CD4-positive, alpha-beta T cell (primary cell): ENCODE measurements at regions not wholly inside any gene's neighbourhood (a gene's known extent, or its start where the extent isn't known, plus 50 kb on each side); places are given as distances from the start of the nearest gene placed in this dataset.
A peak's percentile ranks its signal among the peaks of the same experiment; 100 is the strongest.

Source experiments
- ATAC-seq: fragments of 200-7000 bp; cut with Tn5 transposase; one replicate; pipeline ENCODE4 v1.10.0; 2022; ENCODE audit warnings: mild to moderate bottlenecking; ENCODE audit not compliant: poor library complexity
- CTCF ChIA-PET: fragments of 350-600 bp; sonication (Branson Sonifier 250); formaldehyde crosslinking; loops from one replicate; lab custom pipeline; 2021; ENCODE audit warnings: antibody characterized with exemption, inconsistent platforms; lab: Charles Lee
- POLR2A ChIA-PET: fragments of 350-600 bp; sonication (Branson Sonifier 250); formaldehyde crosslinking; loops from one replicate; lab custom pipeline; 2021; ENCODE audit warnings: antibody characterized with exemption, inconsistent platforms; lab: Charles Lee
- DNase-seq, 14 experiments: peaks; one replicate each; pipeline ENCODE4 v3.0.0-alpha.2; 2013 to 2020; ENCODE audit warnings: mixed read lengths in 2 of 14
- H3K27ac ChIP-seq, 2 donors: one replicate each; pipeline versions ENCODE4 v1.5.1 to v1.7.0; 2013; ENCODE audit warnings: low read length in 2 of 2, low read depth in 1 of 2, mild to moderate bottlenecking in 1 of 2
- H3K27me3 ChIP-seq, 2 experiments: 1 replicate in 1 of 2; 2 replicates in 1 of 2; pipeline versions ENCODE4 v1.6.1 to v1.7.0; 2013; ENCODE audit warnings: low read length in 2 of 2, control low read depth in 1 of 2, mild to moderate bottlenecking in 1 of 2, moderate library complexity in 1 of 2; ENCODE audit not compliant: insufficient read depth in 2 of 2, control insufficient read depth in 1 of 2
- H3K36me3 ChIP-seq: one replicate; pipeline ENCODE4 v1.6.1; 2013; ENCODE audit warnings: low read length, control low read depth; ENCODE audit not compliant: insufficient read depth
- H3K4me1 ChIP-seq: one replicate; pipeline ENCODE4 v1.6.1; 2013; ENCODE audit warnings: low read length, control low read depth; ENCODE audit not compliant: insufficient read depth
- H3K4me3 ChIP-seq: one replicate; pipeline ENCODE4 v1.5.1; 2013; ENCODE audit warnings: mild to moderate bottlenecking, low read length, moderate library complexity
- H3K9me3 ChIP-seq, 2 experiments: 1 replicate in 1 of 2; 2 replicates in 1 of 2; pipeline versions ENCODE4 v1.6.1 to v1.7.0; 2013; ENCODE audit warnings: low read length in 2 of 2, mild to moderate bottlenecking in 2 of 2, control low read depth in 1 of 2, moderate library complexity in 1 of 2; ENCODE audit not compliant: control insufficient read depth in 1 of 2, insufficient read depth in 1 of 2
- H3K27ac Mint-ChIP-seq: one replicate; pipeline ENCODE4 v1.8.0; 2020; ENCODE audit warnings: mixed read lengths
- H3K27me3 Mint-ChIP-seq: one replicate; pipeline ENCODE4 v1.8.0; 2021; ENCODE audit warnings: mixed read lengths
- H3K36me3 Mint-ChIP-seq: one replicate; pipeline ENCODE4 v1.8.0; 2021; ENCODE audit warnings: low read depth, mixed read lengths
- H3K4me1 Mint-ChIP-seq: one replicate; pipeline ENCODE4 v1.8.0; 2021; ENCODE audit warnings: low read depth, mixed read lengths
- H3K4me3 Mint-ChIP-seq: one replicate; pipeline ENCODE4 v1.8.0; 2020; ENCODE audit warnings: mild to moderate bottlenecking, mixed read lengths
- H3K9me3 Mint-ChIP-seq: one replicate; pipeline ENCODE4 v1.8.0; 2020; ENCODE audit warnings: mixed read lengths
- CTCF ChIP-seq: fragments of 200-600 bp; IDR thresholded peaks from one replicate; pipeline ENCODE4 v1.8.0; 2022; ENCODE audit warnings: antibody characterized with exemption, mild to moderate bottlenecking
- intact Hi-C, 2 experiments: fragments of 100-400 bp; cut with DNase I in 1 of 2; cut with micrococcal nuclease in 1 of 2; formaldehyde crosslinking; loops; one replicate each; pipeline versions ENCODE4 v1.15.1 to v1.9.0; 2023 to 2025; cut with DNase I, micrococcal nuclease

- Mint-ChIP-seq H3K9me3 (no peaks in the 10 kb centered on the region), H3K27ac (no peak overlapping the region), H3K27me3 (peaks cover 26% of the 10 kb centered on the region), H3K4me1 (peaks cover 16% of the 10 kb centered on the region), H3K36me3 (no peaks in the 10 kb centered on the region), H3K4me3 (no peak overlapping the region)
- no peaks in the 10 kb centered on the region for H3K9me3 ChIP-seq
- ChIA-PET POLR2A (interaction anchor here (2.0 kb wide), 1 partner anchor 10 kb away, joined by 7 read pairs; no protein-coding TSS in a partner anchor), CTCF (interaction anchor here (0.7 kb wide), 1 partner anchor 468 kb away, joined by 3 read pairs; no protein-coding TSS in a partner anchor)
- DNase-seq, result no peak
- peaks cover 3% of the 10 kb centered on the region for H3K4me1 ChIP-seq
- intact Hi-C loops, result no loop called here
- H3K27me3 ChIP-seq, result peaks cover 3% of the 10 kb centered on the region in 2 experiments
- H3K36me3 ChIP-seq, result no peaks in the 10 kb centered on the region
- H3K27ac ChIP-seq, result no peak overlapping the region
- TF ChIP-seq CTCF, result no peak
- no peak for ATAC-seq
- no peak overlapping the region for H3K4me3 ChIP-seq
These were observed 156.7 kb upstream of the PMEPA1 start for GRCh38 chr20:57866250-57867106.

DNA sequence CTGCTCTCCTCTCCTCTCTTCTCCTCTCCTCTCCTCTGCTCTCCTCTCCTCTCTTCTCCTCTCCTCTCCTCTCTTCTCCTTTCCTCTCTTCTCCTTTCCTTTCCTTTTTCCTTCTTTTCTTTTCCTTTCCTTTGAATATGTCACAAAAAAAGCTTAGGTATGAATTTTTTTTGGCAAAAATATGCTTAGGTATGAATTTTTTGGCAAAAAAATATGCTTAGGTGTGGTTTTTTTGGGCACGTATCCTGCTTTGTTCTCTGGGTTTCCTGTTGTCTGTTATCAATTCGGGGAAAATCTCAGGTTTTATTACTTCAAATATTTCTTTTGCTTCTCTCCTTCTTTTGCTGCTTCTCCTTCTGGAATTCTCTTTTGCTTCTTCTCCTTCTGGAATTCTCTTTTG lies 155.5 kb upstream of the PMEPA1 start:
- peak in 1 of 14 experiments; percentile 33 for DNase-seq

DNA sequence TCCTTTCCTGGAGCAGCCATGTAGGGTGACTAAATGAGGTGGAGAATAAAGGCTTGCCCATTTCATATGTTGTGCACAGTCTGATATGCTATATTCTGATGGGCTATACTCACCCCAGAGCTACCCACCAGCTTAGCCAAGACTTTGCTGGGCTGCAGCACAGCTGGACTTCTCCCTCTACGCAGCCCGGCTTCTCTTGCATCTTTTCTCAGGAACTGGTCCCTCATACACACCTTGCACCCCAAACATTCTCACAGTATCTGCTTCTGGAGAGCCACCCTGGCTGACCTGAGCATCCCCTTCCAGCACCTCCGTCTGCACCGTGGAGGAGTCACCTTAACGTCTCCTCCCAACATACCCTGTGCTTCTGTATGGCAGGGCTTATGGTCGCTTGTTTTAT lies 150.8 kb upstream of the PMEPA1 start:
- no peak for ATAC-seq
- intact Hi-C loops, result no loop called here
- ChIA-PET POLR2A (no interaction called here), CTCF (no interaction called here)
- TF ChIP-seq CTCF, result no peak
- no peaks in the 10 kb centered on the region for H3K36me3 ChIP-seq
- no peaks in the 10 kb centered on the region for H3K27me3 ChIP-seq
- Mint-ChIP-seq H3K4me3 (no peak overlapping the region), H3K27me3 (peaks cover 10% of the 10 kb centered on the region), H3K36me3 (no peaks in the 10 kb centered on the region), H3K27ac (no peak overlapping the region), H3K9me3 (no peaks in the 10 kb centered on the region), H3K4me1 (peaks cover 17% of the 10 kb centered on the region)
- no peaks in the 10 kb centered on the region for H3K9me3 ChIP-seq
- DNase-seq, result no peak
- H3K4me3 ChIP-seq, result no peak overlapping the region
- no peak overlapping the region for H3K27ac ChIP-seq
- H3K4me1 ChIP-seq, result peaks cover 3% of the 10 kb centered on the region

More for the DNA sequence above, 155.5 kb upstream of the PMEPA1 start:
- no peaks in the 10 kb centered on the region for H3K9me3 Mint-ChIP-seq
- ATAC-seq, result no peak
- Histone ChIP-seq H3K4me1 (peaks cover 3% of the 10 kb centered on the region), H3K27me3 (peaks cover 3% of the 10 kb centered on the region in 2 experiments), H3K4me3 (no peak overlapping the region), H3K36me3 (no peaks in the 10 kb centered on the region), H3K27ac (no peak overlapping the region), H3K9me3 (no peaks in the 10 kb centered on the region)
- POLR2A ChIA-PET, result no interaction called here
- H3K27me3 Mint-ChIP-seq, result peaks cover 29% of the 10 kb centered on the region
- peaks cover 16% of the 10 kb centered on the region for H3K4me1 Mint-ChIP-seq
- TF ChIP-seq CTCF, result no peak
- no peak overlapping the region for H3K4me3 Mint-ChIP-seq
- CTCF ChIA-PET, result no interaction called here
- intact Hi-C loops, result no loop called here
- H3K27ac Mint-ChIP-seq, result no peak overlapping the region
- H3K36me3 Mint-ChIP-seq, result no peaks in the 10 kb centered on the region
